ENCODE measurements at regions not wholly inside any gene's neighbourhood (a gene's known extent, or its start where the extent isn't known, plus 50 kb on each side); places are given as distances from the start of the nearest gene placed in this dataset.

DNA sequence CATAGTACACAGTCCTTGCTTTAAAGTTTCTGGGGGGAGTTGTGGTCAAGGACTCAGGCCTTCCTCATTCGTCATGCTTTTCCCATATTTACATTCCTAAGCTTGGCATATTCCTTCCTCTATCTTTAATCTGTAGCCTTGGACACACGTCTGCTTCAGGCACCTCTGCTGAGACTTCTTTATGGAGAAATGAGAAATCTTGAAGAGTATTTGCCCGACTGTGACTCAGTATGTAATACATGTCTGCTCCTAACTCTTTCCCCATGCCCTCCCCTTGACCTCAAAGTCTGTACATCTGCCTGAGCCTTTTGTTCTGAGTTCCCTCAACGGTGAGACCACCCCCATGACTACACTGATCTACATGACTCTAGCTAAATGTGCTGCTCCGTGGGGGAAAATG is 246.1 kb downstream of the SI start:
- TF ChIP-seq, protein P1, sequence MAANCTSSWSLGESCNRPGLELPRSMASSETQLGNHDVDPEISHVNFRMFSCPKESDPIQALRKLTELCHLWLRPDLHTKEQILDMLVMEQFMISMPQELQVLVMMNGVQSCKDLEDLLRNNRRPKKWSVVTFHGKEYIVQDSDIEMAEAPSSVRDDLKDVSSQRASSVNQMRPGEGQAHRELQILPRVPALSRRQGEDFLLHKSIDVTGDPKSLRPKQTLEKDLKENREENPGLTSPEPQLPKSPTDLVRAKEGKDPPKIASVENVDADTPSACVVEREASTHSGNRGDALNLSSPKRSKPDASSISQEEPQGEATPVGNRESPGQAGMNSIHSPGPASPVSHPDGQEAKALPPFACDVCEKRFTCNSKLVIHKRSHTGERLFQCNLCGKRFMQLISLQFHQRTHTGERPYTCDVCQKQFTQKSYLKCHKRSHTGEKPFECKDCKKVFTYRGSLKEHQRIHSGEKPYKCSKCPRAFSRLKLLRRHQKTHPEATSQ (tag by site-specific recombination; IDR thresholded peaks at IDR 0.05), result no peak
- no peak for TF ChIP-seq SCRT1 (tag by site-specific recombination; IDR thresholded peaks at IDR 0.05; ENCODE audit: borderline replicate concordance)
- no peak for TF ChIP-seq KLF16 (tag by site-specific recombination; IDR thresholded peaks at IDR 0.05)
- no peak for TF ChIP-seq CTCF (tag by site-specific recombination; IDR thresholded peaks at IDR 0.05)
- TF ChIP-seq ZBTB7A (tag by site-specific recombination; IDR thresholded peaks at IDR 0.05; ENCODE audit: low read depth), result no peak
- TF ChIP-seq YY1 (tag by site-specific recombination; IDR thresholded peaks at IDR 0.05), result no peak
- no peak for TF ChIP-seq ZNF324 (tag by site-specific recombination; IDR thresholded peaks at IDR 0.05)
- no peak for TF ChIP-seq BCL11A (tag by site-specific recombination; IDR thresholded peaks at IDR 0.05; ENCODE audit: low read depth)
- TF ChIP-seq SETDB1 (IDR thresholded peaks at IDR 0.05; ENCODE audit: insufficient read length, low read length), result no peak

Measured in HEK293 (cell line).